CD8-positive, alpha-beta memory T cell (primary cell): ENCODE measurements at regions not wholly inside any gene's neighbourhood (a gene's known extent, or its start where the extent isn't known, plus 50 kb on each side); places are given as distances from the start of the nearest gene placed in this dataset.

Experiments
- CTCF ChIA-PET: fragments of 350-600 bp; sonication (Branson Sonifier 250); formaldehyde crosslinking; loops from one replicate; lab custom pipeline; 2021; ENCODE audit warnings: antibody characterized with exemption; lab: Charles Lee
- POLR2A ChIA-PET: fragments of 350-600 bp; sonication (Branson Sonifier 250); formaldehyde crosslinking; loops from one replicate; lab custom pipeline; 2021; ENCODE audit warnings: antibody characterized with exemption; lab: Charles Lee
- DNase-seq, 5 donors: peaks; one replicate each; pipeline versions ENCODE4 v3.0.0 to v3.0.0-alpha.2; 2020 to 2022; ENCODE audit warnings: mixed read lengths in 1 of 5
- H3K27ac ChIP-seq: one replicate; pipeline ENCODE4 v1.7.0; 2013; ENCODE audit warnings: low read depth, mild to moderate bottlenecking, low read length, moderate library complexity
- H3K27me3 ChIP-seq: 2 replicates; pipeline ENCODE4 v1.7.0; 2013; ENCODE audit warnings: low read length, mild to moderate bottlenecking; ENCODE audit not compliant: insufficient read depth, poor library complexity, severe bottlenecking
- H3K36me3 ChIP-seq: 2 replicates; pipeline ENCODE4 v1.7.0; 2013; ENCODE audit warnings: mild to moderate bottlenecking, low read length, moderate library complexity; ENCODE audit not compliant: insufficient read depth
- H3K4me1 ChIP-seq: 2 replicates; pipeline ENCODE4 v1.7.0; 2013; ENCODE audit warnings: mild to moderate bottlenecking, low read length, moderate library complexity; ENCODE audit not compliant: insufficient read depth
- H3K4me3 ChIP-seq: 2 replicates; pipeline ENCODE4 v1.7.0; 2013; ENCODE audit warnings: mild to moderate bottlenecking, low read length
- H3K9me3 ChIP-seq: 2 replicates; pipeline ENCODE4 v1.7.0; 2013; ENCODE audit warnings: mild to moderate bottlenecking, low read length
- H3K27ac Mint-ChIP-seq, 8 donors: one replicate each; pipeline ENCODE4 v1.8.0; 2020 to 2021; ENCODE audit warnings: mixed read lengths in 8 of 8, mild to moderate bottlenecking in 6 of 8, inconsistent platforms in 3 of 8, moderate library complexity in 3 of 8
- H3K27me3 Mint-ChIP-seq, 2 donors: one replicate each; pipeline ENCODE4 v1.8.0; 2020 to 2021; ENCODE audit warnings: mixed read lengths in 2 of 2, mild to moderate bottlenecking in 1 of 2, moderate library complexity in 1 of 2
- H3K36me3 Mint-ChIP-seq, 3 donors: one replicate each; pipeline ENCODE4 v1.8.0; 2020 to 2021; ENCODE audit warnings: mixed read lengths in 3 of 3, inconsistent platforms in 1 of 3, mild to moderate bottlenecking in 1 of 3
- H3K4me1 Mint-ChIP-seq, 3 donors: one replicate each; pipeline ENCODE4 v1.8.0; 2020 to 2021; ENCODE audit warnings: mixed read lengths in 3 of 3, inconsistent platforms in 1 of 3, mild to moderate bottlenecking in 1 of 3
- H3K4me3 Mint-ChIP-seq, 7 donors: one replicate each; pipeline ENCODE4 v1.8.0; 2020 to 2021; ENCODE audit warnings: mixed read lengths in 7 of 7, mild to moderate bottlenecking in 6 of 7, moderate library complexity in 4 of 7, inconsistent platforms in 2 of 7
- H3K9me3 Mint-ChIP-seq, 5 donors: one replicate each; pipeline ENCODE4 v1.8.0; 2020 to 2022; ENCODE audit warnings: mixed read lengths in 5 of 5, mild to moderate bottlenecking in 3 of 5, moderate library complexity in 2 of 5, inconsistent platforms in 1 of 5

DNA sequence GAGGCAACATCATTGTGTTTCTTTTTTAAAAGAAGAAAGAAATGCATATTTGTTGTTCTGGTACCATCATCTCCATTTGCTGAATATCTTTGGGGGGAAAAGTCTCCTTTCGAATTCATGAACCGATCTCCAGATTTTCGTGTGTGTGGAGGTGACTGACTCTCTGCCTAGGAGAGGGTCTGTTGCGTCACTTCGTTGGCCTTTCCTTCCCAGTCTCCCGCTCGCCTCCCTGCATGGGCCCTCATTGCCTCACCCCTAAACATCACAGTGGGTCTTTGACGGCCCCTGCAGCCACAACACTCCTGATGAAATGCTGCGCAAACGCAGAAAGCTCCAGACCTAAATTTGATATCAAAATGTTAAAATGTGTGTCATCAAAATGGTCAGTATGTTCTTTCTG, 103.2 kb upstream of the RALGPS2 start:
- no peaks in the 10 kb centered on the region for H3K9me3 ChIP-seq
- CTCF ChIA-PET = no interaction called here
- POLR2A ChIA-PET = no interaction called here
- Mint-ChIP-seq H3K36me3 (no peaks in the 10 kb centered on the region), H3K9me3 (peaks cover 0 to 5% (median 0%) of the 10 kb centered on the region in 5 donors), H3K27me3 (peaks cover 2 to 19% of the 10 kb centered on the region in 2 donors), H3K4me3 (no peak overlapping the region), H3K27ac (no peak overlapping the region), H3K4me1 (no peaks in the 10 kb centered on the region)
- no peak overlapping the region for H3K4me3 ChIP-seq
- H3K27ac ChIP-seq = no peak overlapping the region
- no peak for DNase-seq
- no peaks in the 10 kb centered on the region for H3K36me3 ChIP-seq
- no peaks in the 10 kb centered on the region for H3K4me1 ChIP-seq
- H3K27me3 ChIP-seq = no peaks in the 10 kb centered on the region

DNA sequence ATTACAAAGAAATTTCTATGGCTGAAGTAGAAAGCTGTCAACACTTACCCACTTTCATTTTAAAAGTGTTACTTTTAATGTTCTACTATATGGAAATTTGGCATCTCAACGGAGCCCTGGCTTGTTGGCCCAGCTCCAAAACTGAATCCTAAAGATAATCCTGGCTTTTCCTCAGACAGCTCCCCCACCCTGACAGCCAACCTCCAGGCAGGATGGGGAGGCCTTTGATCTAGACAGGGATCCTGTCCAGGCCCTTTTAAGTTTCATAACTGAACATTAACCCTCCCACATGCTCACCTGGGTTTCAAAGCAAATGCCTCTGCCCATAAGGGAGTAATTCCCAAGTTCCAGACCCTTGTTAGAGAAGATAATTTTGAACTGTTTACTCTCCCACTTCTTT, 99.3 kb upstream of the RALGPS2 start:
- Histone ChIP-seq H3K27me3 (no peaks in the 10 kb centered on the region), H3K36me3 (no peaks in the 10 kb centered on the region), H3K9me3 (no peaks in the 10 kb centered on the region), H3K27ac (no peak overlapping the region), H3K4me3 (no peak overlapping the region), H3K4me1 (no peaks in the 10 kb centered on the region)
- DNase-seq = no peak
- Mint-ChIP-seq H3K4me1 (no peaks in the 10 kb centered on the region), H3K27me3 (peaks cover 2 to 12% of the 10 kb centered on the region in 2 donors), H3K36me3 (no peaks in the 10 kb centered on the region), H3K4me3 (no peak overlapping the region), H3K9me3 (peaks cover 0 to 5% (median 0%) of the 10 kb centered on the region in 5 donors), H3K27ac (no peak overlapping the region)
- ChIA-PET POLR2A (no interaction called here), CTCF (no interaction called here)

DNA sequence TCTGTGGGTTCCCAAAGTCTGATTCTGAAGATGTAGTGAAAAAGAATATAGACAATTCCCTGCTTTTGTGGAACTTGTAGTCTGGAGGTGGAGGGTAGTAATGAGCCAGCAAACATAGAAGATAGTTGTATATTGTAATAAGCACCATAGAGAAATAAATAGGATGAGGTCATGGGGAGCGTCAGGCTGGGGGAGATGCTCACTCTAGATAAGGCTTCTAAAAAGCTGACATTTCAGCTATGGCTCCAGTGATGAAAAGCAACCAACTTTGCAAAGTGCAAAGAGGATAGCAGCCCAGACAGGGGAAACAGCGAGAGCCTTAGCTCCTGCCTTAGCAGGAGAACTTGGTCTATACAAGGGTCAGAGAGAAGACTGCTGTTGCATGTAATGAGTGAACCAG, 98.0 kb upstream of the RALGPS2 start:
- Histone ChIP-seq H3K27me3 (no peaks in the 10 kb centered on the region), H3K4me1 (no peaks in the 10 kb centered on the region), H3K9me3 (no peaks in the 10 kb centered on the region), H3K36me3 (no peaks in the 10 kb centered on the region), H3K27ac (no peak overlapping the region), H3K4me3 (no peak overlapping the region)
- Mint-ChIP-seq H3K9me3 (peaks cover 0 to 3% (median 0%) of the 10 kb centered on the region in 5 donors), H3K36me3 (no peaks in the 10 kb centered on the region), H3K27me3 (peaks cover 0 to 12% of the 10 kb centered on the region in 2 donors), H3K4me3 (no peak overlapping the region), H3K27ac (no peak overlapping the region), H3K4me1 (no peaks in the 10 kb centered on the region)
- ChIA-PET CTCF (no interaction called here), POLR2A (no interaction called here)
- no peak for DNase-seq

DNA sequence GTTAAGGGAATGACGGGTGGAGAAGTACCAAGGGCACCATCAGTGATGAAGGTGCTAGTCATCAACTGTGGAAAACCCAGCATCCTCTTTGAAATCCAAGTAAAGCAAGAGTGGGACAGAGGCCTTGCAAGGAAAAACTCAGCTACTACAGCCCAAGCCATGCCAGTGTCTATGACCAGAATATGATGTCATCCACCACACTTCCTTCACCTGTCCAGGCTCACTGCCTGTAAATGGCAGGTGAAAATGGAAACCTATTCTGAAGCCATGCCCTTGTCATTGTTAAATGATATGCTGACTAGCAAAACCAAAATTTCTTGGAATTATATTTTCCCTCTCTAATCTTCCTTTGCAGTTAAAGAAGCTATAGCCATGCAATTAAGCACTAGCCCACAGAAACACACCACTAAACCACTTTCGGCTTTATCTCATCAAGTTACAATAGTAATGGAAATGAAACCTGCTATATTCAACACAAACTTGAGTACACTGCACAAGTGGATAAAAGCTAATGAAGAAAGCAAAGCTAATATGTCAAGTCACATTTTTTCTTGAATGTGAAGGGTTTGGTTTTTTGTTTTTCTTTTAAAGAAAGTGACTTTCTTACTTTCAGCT, 96.3 kb upstream of the RALGPS2 start:
- H3K4me1 ChIP-seq = no peaks in the 10 kb centered on the region
- H3K4me3 ChIP-seq = no peak overlapping the region
- H3K27ac ChIP-seq = no peak overlapping the region
- ChIA-PET CTCF (interaction anchor here (1.0 kb wide), 1 partner anchor 41 kb away, joined by 3 read pairs; no protein-coding TSS in a partner anchor), POLR2A (no interaction called here)
- no peaks in the 10 kb centered on the region for H3K27me3 ChIP-seq
- no peak for DNase-seq
- no peaks in the 10 kb centered on the region for H3K9me3 ChIP-seq
- H3K9me3 Mint-ChIP-seq = no peaks in the 10 kb centered on the region
- H3K4me1 Mint-ChIP-seq = no peaks in the 10 kb centered on the region
- H3K4me3 Mint-ChIP-seq = no peak overlapping the region
- no peaks in the 10 kb centered on the region for H3K36me3 ChIP-seq
- H3K36me3 Mint-ChIP-seq = no peaks in the 10 kb centered on the region
- peaks cover 0 to 12% of the 10 kb centered on the region in 2 donors for H3K27me3 Mint-ChIP-seq
- no peak overlapping the region for H3K27ac Mint-ChIP-seq

DNA sequence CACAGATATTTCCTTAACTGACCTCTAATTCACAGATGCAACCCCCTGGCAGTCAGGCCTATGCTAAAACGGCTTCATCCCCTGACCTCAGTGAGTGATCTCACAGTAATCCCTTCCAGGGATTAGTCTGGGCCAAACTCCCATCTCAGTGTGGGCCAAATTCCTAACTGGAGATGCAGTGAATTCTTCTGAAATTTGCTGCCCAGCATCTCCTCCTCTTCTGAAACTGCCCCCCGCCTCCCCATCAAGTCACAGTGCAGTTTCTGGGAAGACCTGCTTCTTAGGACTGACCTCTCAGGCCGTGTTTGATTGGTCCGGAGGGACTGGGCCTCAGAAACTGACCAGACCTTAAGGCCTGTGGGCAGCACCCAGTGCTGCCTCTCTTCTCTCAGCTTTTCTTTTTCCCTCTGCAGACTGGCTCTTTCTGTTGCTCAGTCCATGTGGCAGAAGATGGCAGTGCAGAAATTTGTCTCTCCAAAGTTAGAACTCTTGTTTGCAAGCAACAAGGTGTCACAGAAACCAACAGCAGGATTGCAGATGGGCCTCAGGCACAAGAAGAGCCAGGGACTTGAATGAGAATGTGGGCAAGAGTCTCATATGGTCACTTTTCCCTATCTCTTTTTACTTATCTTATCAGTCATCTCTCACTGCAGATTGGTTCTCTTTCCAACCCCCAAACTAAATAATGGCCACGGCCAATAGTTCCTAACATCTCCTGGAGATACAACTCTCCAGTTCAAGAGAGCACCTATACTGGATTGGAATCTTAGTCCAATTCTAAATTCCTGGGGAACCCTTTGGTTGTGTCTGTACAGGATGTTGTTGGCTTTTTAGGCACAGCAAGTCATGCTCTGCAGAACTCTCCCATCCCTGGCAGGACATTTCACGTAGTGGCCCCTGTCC, 95.5 kb upstream of the RALGPS2 start:
- no peak overlapping the region for H3K4me3 Mint-ChIP-seq
- H3K36me3 Mint-ChIP-seq = no peaks in the 10 kb centered on the region
- POLR2A ChIA-PET = no interaction called here
- H3K9me3 Mint-ChIP-seq = no peaks in the 10 kb centered on the region
- no peaks in the 10 kb centered on the region for H3K4me1 Mint-ChIP-seq
- no peak overlapping the region for H3K27ac Mint-ChIP-seq
- Histone ChIP-seq H3K27me3 (no peaks in the 10 kb centered on the region), H3K9me3 (no peaks in the 10 kb centered on the region), H3K36me3 (no peaks in the 10 kb centered on the region), H3K27ac (no peak overlapping the region), H3K4me1 (no peaks in the 10 kb centered on the region), H3K4me3 (no peak overlapping the region)
- CTCF ChIA-PET = interaction anchor here (1.0 kb wide), 1 partner anchor 42 kb away, joined by 3 read pairs; no protein-coding TSS in a partner anchor
- peaks cover 0 to 12% of the 10 kb centered on the region in 2 donors for H3K27me3 Mint-ChIP-seq
- no peak for DNase-seq

DNA sequence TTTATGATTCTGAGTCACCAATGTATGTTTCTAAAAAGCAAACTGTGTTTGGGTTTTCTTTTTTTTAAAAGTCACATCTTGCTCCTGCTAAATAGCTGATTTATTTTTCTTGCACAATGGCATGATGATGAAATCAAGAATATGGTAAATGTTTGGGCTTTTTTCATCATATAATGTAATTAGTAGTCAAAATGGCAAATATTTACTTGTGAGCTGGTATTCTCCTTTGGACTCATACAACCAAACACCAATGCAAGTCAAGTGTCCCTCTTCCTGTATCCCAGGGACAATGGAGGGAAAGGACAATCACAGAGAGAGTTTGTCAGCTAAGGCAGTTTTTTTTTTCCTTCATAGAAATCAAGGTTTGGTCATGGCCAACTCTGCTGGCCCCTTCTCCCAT, 94.6 kb upstream of the RALGPS2 start:
- no peaks in the 10 kb centered on the region for H3K36me3 ChIP-seq

DNA sequence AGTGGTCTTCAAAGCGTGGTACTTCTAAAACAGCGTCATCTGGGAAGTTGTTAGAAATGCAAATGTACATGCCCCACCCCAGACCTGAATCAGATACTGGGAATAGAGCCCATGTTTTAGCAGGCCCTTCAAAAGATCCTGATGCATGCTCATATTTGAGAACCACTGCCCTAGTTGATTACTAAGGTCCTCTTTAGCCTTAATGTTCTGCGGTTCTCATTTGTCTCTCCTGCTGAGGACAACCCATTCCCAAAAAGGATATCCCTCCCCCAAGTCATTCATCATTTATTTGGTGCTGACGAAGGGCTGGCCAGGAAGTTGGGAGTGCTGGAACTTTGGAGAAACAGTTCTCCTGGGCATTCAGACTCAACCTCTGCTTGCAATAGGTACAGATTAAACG, 92.4 kb upstream of the RALGPS2 start:
- Mint-ChIP-seq H3K4me3 (no peak overlapping the region), H3K4me1 (no peaks in the 10 kb centered on the region), H3K36me3 (no peaks in the 10 kb centered on the region), H3K9me3 (peaks cover 0 to 3% (median 0%) of the 10 kb centered on the region in 5 donors), H3K27ac (no peak overlapping the region), H3K27me3 (no peaks in the 10 kb centered on the region)
- H3K4me1 ChIP-seq = no peaks in the 10 kb centered on the region
- POLR2A ChIA-PET = no interaction called here
- DNase-seq = no peak
- CTCF ChIA-PET = no interaction called here
- H3K4me3 ChIP-seq = no peak overlapping the region
- H3K27ac ChIP-seq = no peak overlapping the region
- no peaks in the 10 kb centered on the region for H3K27me3 ChIP-seq
- H3K9me3 ChIP-seq = no peaks in the 10 kb centered on the region
- no peaks in the 10 kb centered on the region for H3K36me3 ChIP-seq

More for the DNA sequence above, 94.6 kb upstream of the RALGPS2 start:
- no peaks in the 10 kb centered on the region for H3K4me1 ChIP-seq
- Mint-ChIP-seq H3K36me3 (no peaks in the 10 kb centered on the region), H3K27me3 (peaks cover 0 to 9% of the 10 kb centered on the region in 2 donors), H3K9me3 (no peaks in the 10 kb centered on the region), H3K4me1 (no peaks in the 10 kb centered on the region), H3K27ac (no peak overlapping the region), H3K4me3 (no peak overlapping the region)
- no peaks in the 10 kb centered on the region for H3K9me3 ChIP-seq
- H3K27ac ChIP-seq = no peak overlapping the region
- no peak overlapping the region for H3K4me3 ChIP-seq
- ChIA-PET POLR2A (no interaction called here), CTCF (no interaction called here)
- no peak for DNase-seq
- H3K27me3 ChIP-seq = no peaks in the 10 kb centered on the region

DNA sequence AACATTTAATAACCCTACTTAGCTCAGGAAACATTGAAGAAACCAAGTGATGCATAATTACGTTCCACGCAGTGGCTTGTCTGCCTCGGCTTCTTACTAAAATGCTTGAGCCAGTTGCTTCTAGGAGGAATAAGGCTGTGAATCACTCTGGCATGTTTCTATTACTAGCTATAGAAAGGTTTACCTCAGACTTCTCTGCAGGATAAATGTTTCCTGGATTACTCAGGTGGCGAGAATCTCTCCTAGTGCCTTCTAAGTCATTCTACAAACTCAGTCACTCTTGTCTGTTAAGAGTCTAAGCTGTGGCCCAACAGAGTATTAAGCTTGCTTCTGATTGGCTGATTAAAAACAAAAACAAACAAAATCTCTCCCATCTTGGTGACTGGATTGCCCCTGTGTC, 92.0 kb upstream of the RALGPS2 start:
- Histone ChIP-seq H3K27me3 (no peaks in the 10 kb centered on the region), H3K36me3 (no peaks in the 10 kb centered on the region), H3K4me1 (no peaks in the 10 kb centered on the region), H3K4me3 (no peak overlapping the region), H3K9me3 (no peaks in the 10 kb centered on the region), H3K27ac (no peak overlapping the region)
- no peaks in the 10 kb centered on the region for H3K36me3 Mint-ChIP-seq
- no peak overlapping the region for H3K27ac Mint-ChIP-seq
- no peak for DNase-seq
- peaks cover 0 to 3% (median 0%) of the 10 kb centered on the region in 5 donors for H3K9me3 Mint-ChIP-seq
- ChIA-PET POLR2A (no interaction called here), CTCF (no interaction called here)
- no peaks in the 10 kb centered on the region for H3K4me1 Mint-ChIP-seq
- no peaks in the 10 kb centered on the region for H3K27me3 Mint-ChIP-seq
- no peak overlapping the region for H3K4me3 Mint-ChIP-seq
